K562 (cell line): ENCODE measurements at regions not wholly inside any gene's neighbourhood (a gene's known extent, or its start where the extent isn't known, plus 50 kb on each side); places are given as distances from the start of the nearest gene placed in this dataset.

Experiments used
- CBX2 ChIP-seq: fragments of 200-600 bp; sonication (generic); IDR thresholded peaks from one replicate; pipeline ENCODE4 v1.6.1; 2012; ENCODE audit warnings: mild to moderate bottlenecking, low read length, inconsistent platforms; ENCODE audit not compliant: insufficient read depth, poor library complexity, severe bottlenecking
- DDX20 ChIP-seq: fragments of 450-650 bp; IDR thresholded peaks from 2 replicates; pipeline ENCODE4 v1.6.1; 2016; ENCODE audit warnings: missing genetic modification characterization, low read depth, mild to moderate bottlenecking, missing compliant biosample characterization, moderate library complexity
- E2F6 ChIP-seq, 2 experiments: IDR thresholded peaks; 2 replicates each; pipeline ENCODE4 v1.6.1; 2011; ENCODE audit warnings: borderline replicate concordance in 1 of 2, control low read depth in 1 of 2, low read depth in 1 of 2, low read length in 1 of 2, mild to moderate bottlenecking in 1 of 2, mixed read lengths in 1 of 2, moderate library complexity in 1 of 2; ENCODE audit not compliant: insufficient read depth in 1 of 2, insufficient read length in 1 of 2, poor library complexity in 1 of 2, severe bottlenecking in 1 of 2; ENCODE audit errors: extremely low read depth in 1 of 2
- GATAD2A ChIP-seq: fragments of 450-650 bp; IDR thresholded peaks from 2 replicates; pipeline ENCODE4 v1.6.1; 2017
- HNRNPUL1 ChIP-seq: fragments of 200-400 bp; formaldehyde crosslinking; IDR thresholded peaks from 2 replicates; pipeline ENCODE4 v1.6.1; 2017; ENCODE audit warnings: low read length
- NBN ChIP-seq: fragments of 450-650 bp; IDR thresholded peaks from 2 replicates; pipeline ENCODE4 v1.6.1; 2016; ENCODE audit warnings: low read depth, mild to moderate bottlenecking
- NUFIP1 ChIP-seq: fragments of 450-650 bp; IDR thresholded peaks from 2 replicates; pipeline ENCODE4 v1.6.1; 2018; ENCODE audit not compliant: partially characterized antibody
- POLR2G ChIP-seq: fragments of 200-400 bp; formaldehyde crosslinking; IDR thresholded peaks from 2 replicates; pipeline ENCODE4 v1.6.1; 2017; ENCODE audit warnings: low read depth, mild to moderate bottlenecking, antibody characterized with exemption, low read length, moderate library complexity
- SP1 ChIP-seq: sonication (generic); formaldehyde crosslinking; IDR thresholded peaks from 2 replicates; pipeline ENCODE4 v1.8.1; 2022; ENCODE audit warnings: mild to moderate bottlenecking, missing genetic modification reagents
- TBP ChIP-seq: optimal IDR thresholded peaks from 2 replicates; pipeline ENCODE3; 2011; ENCODE audit warnings: low read depth, low read length, improper control_type of control experiment
- ZFX ChIP-seq: sonication (generic); formaldehyde crosslinking; IDR thresholded peaks from 2 replicates; pipeline ENCODE4 v1.8.0; 2022; ENCODE audit warnings: mild to moderate bottlenecking, missing genetic modification reagents, moderate library complexity
- TF ChIP-seq, protein P1 (sequence below), 3 experiments: IDR thresholded peaks in 2 of 3; conservative IDR thresholded peaks in 1 of 3; 2 replicates each; pipeline ENCODE4 v1.5.1; 2011 to 2012; ENCODE audit warnings: low read length in 3 of 3, mild to moderate bottlenecking in 3 of 3, control low read depth in 2 of 3, improper control_type of control experiment in 1 of 3, inconsistent platforms in 1 of 3, low read depth in 1 of 3, mixed read lengths in 1 of 3, moderate library complexity in 1 of 3; ENCODE audit not compliant: insufficient read depth in 2 of 3

GRCh38 chr20:57038608-57039440, 227.6 kb downstream of the BMP7 start:
- no peak for TF ChIP-seq DDX20 (tag)
- TF ChIP-seq NUFIP1 = no peak
- TF ChIP-seq POLR2G = no peak
- TF ChIP-seq E2F6 (IDR thresholded peaks at IDR 0.05; ENCODE audit: borderline replicate concordance in 1 of 2, extremely low read depth in 1 of 2, insufficient read depth in 1 of 2, insufficient read length in 1 of 2, low read depth in 1 of 2, low read length in 1 of 2, poor library complexity in 1 of 2, severe bottlenecking in 1 of 2) = no peak
- no peak for TF ChIP-seq TBP
- TF ChIP-seq SP1 (CRISPR knock-in tag) = no peak
- TF ChIP-seq CBX2 = no peak
- TF ChIP-seq ZFX (CRISPR knock-in tag) = no peak
- TF ChIP-seq, protein P1, sequence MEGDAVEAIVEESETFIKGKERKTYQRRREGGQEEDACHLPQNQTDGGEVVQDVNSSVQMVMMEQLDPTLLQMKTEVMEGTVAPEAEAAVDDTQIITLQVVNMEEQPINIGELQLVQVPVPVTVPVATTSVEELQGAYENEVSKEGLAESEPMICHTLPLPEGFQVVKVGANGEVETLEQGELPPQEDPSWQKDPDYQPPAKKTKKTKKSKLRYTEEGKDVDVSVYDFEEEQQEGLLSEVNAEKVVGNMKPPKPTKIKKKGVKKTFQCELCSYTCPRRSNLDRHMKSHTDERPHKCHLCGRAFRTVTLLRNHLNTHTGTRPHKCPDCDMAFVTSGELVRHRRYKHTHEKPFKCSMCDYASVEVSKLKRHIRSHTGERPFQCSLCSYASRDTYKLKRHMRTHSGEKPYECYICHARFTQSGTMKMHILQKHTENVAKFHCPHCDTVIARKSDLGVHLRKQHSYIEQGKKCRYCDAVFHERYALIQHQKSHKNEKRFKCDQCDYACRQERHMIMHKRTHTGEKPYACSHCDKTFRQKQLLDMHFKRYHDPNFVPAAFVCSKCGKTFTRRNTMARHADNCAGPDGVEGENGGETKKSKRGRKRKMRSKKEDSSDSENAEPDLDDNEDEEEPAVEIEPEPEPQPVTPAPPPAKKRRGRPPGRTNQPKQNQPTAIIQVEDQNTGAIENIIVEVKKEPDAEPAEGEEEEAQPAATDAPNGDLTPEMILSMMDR (IDR thresholded peaks at IDR 0.05 in 2 of 3, conservative IDR thresholded peaks at IDR 0.05 in 1 of 3; ENCODE audit: insufficient read depth in 2 of 3, low read depth in 1 of 3, low read length in 3 of 3) = no peak
- no peak for TF ChIP-seq GATAD2A
- no peak for TF ChIP-seq NBN
- TF ChIP-seq HNRNPUL1 = no peak
